HCT116 (cell line): ENCODE measurements at regions not wholly inside any gene's neighbourhood (a gene's known extent, or its start where the extent isn't known, plus 50 kb on each side); places are given as distances from the start of the nearest gene placed in this dataset.

ENCODE experiments used
- MAX ChIP-seq: IDR thresholded peaks from 2 replicates; pipeline ENCODE4 v1.6.1; 2012
- POLR2A ChIP-seq: IDR thresholded peaks from 2 replicates; pipeline ENCODE4 v1.7.0; 2011; ENCODE audit warnings: borderline replicate concordance; ENCODE audit not compliant: insufficient read depth, insufficient read length; ENCODE audit errors: extremely low read depth
- POLR2AphosphoS5 ChIP-seq: IDR thresholded peaks from 2 replicates; pipeline ENCODE4 v1.6.1; 2011; ENCODE audit warnings: mild to moderate bottlenecking, low read depth, low read length, moderate library complexity
- RAD21 ChIP-seq: IDR thresholded peaks from 2 replicates; pipeline ENCODE4 v1.6.1; 2012; ENCODE audit warnings: low read depth, mild to moderate bottlenecking
- SP1 ChIP-seq: IDR thresholded peaks from 2 replicates; pipeline ENCODE4 v1.6.1; 2012; ENCODE audit warnings: low read depth
- ZFX ChIP-seq: fragments of 450-650 bp; IDR thresholded peaks from 2 replicates; pipeline ENCODE4 v1.6.1; 2017
- TF ChIP-seq, protein P1 (sequence below), 3 experiments: fragments of 200-600 bp in 1 of 3; sonication (generic) in 1 of 3; IDR thresholded peaks in 2 of 3; conservative IDR thresholded peaks in 1 of 3; 2 replicates each; pipeline ENCODE4 v1.5.1; 2012 to 2017; ENCODE audit warnings: low read depth in 2 of 3, low read length in 2 of 3, antibody characterized with exemption in 1 of 3, borderline replicate concordance in 1 of 3, control low read depth in 1 of 3, mild to moderate bottlenecking in 1 of 3, mixed read lengths in 1 of 3, mixed run types in 1 of 3, moderate library complexity in 1 of 3; ENCODE audit not compliant: insufficient read depth in 1 of 3

DNA sequence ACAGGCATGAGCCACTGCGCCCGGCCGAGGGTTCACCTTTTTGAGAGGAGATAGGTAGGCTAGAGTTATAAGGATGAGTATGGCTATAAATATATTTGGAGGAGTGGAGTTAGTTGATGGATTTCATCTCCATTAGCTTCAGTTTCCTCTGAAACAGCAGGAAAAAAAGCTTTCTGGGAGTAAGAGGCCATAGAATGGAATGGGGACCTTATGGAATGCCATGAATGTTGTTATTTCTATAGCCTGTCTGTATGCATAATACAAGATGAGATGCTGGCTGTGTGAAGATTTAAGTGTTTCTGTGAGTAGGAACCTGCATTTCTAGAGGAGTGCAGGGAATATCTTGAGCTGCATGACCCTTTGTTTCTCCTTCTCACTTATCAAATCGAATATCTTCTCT lies 114.9 kb upstream of the ARX start:
- TF ChIP-seq, protein P1, sequence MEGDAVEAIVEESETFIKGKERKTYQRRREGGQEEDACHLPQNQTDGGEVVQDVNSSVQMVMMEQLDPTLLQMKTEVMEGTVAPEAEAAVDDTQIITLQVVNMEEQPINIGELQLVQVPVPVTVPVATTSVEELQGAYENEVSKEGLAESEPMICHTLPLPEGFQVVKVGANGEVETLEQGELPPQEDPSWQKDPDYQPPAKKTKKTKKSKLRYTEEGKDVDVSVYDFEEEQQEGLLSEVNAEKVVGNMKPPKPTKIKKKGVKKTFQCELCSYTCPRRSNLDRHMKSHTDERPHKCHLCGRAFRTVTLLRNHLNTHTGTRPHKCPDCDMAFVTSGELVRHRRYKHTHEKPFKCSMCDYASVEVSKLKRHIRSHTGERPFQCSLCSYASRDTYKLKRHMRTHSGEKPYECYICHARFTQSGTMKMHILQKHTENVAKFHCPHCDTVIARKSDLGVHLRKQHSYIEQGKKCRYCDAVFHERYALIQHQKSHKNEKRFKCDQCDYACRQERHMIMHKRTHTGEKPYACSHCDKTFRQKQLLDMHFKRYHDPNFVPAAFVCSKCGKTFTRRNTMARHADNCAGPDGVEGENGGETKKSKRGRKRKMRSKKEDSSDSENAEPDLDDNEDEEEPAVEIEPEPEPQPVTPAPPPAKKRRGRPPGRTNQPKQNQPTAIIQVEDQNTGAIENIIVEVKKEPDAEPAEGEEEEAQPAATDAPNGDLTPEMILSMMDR (IDR thresholded peaks at IDR 0.05 in 2 of 3, conservative IDR thresholded peaks at IDR 0.05 in 1 of 3; ENCODE audit: borderline replicate concordance in 1 of 3, insufficient read depth in 1 of 3, low read depth in 2 of 3, low read length in 2 of 3): no peak
- TF ChIP-seq RAD21 (no peak), POLR2A (no peak), POLR2AphosphoS5 (no peak), MAX (no peak), ZFX (no peak), SP1 (no peak)
